ENCODE measurements at regions not wholly inside any gene's neighbourhood (a gene's known extent, or its start where the extent isn't known, plus 50 kb on each side); places are given as distances from the start of the nearest gene placed in this dataset.

DNA sequence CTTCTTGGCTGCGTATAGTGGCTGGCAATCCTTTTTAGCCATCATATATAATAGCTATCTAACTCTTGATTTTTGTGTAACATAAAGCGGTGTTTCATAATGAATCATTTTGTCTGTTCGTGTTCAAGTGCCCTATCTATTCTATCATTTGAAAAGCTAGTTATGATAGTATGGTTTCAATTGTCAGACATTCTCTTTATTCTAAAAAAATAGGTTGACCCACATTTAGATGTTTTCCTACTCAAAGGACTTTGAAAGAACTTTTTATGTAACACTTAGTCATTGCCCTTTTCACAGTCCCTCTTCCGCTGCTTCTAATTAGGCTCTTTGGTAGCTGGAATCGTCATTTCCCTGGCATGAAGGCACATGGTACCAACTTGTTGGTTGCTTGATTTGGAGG lies 272.2 kb upstream of the B3GALT2 start (continued):
- TF ChIP-seq MXI1 (IDR thresholded peaks at IDR 0.05; ENCODE audit: low read depth, low read length) (no peak), NFYB (IDR thresholded peaks at IDR 0.05; ENCODE audit: insufficient read depth, low read depth, low read length) (no peak), FOXM1 (IDR thresholded peaks at IDR 0.05; ENCODE audit: low read depth, low read length) (no peak), RAD21 (IDR thresholded peaks at IDR 0.05; ENCODE audit: insufficient read depth, low read depth, low read length) (no peak), RAD51 (IDR thresholded peaks at IDR 0.05) (no peak), BCL11A (IDR thresholded peaks at IDR 0.05; ENCODE audit: low read depth, low read length) (no peak), HDAC6 (IDR thresholded peaks at IDR 0.05; ENCODE audit: unreplicated experiment) (no peak), BMI1 (IDR thresholded peaks at IDR 0.05; ENCODE audit: borderline replicate concordance) (no peak), KLF5 (IDR thresholded peaks at IDR 0.05; ENCODE audit: partially characterized antibody) (no peak)
- TF ChIP-seq, protein P1, sequence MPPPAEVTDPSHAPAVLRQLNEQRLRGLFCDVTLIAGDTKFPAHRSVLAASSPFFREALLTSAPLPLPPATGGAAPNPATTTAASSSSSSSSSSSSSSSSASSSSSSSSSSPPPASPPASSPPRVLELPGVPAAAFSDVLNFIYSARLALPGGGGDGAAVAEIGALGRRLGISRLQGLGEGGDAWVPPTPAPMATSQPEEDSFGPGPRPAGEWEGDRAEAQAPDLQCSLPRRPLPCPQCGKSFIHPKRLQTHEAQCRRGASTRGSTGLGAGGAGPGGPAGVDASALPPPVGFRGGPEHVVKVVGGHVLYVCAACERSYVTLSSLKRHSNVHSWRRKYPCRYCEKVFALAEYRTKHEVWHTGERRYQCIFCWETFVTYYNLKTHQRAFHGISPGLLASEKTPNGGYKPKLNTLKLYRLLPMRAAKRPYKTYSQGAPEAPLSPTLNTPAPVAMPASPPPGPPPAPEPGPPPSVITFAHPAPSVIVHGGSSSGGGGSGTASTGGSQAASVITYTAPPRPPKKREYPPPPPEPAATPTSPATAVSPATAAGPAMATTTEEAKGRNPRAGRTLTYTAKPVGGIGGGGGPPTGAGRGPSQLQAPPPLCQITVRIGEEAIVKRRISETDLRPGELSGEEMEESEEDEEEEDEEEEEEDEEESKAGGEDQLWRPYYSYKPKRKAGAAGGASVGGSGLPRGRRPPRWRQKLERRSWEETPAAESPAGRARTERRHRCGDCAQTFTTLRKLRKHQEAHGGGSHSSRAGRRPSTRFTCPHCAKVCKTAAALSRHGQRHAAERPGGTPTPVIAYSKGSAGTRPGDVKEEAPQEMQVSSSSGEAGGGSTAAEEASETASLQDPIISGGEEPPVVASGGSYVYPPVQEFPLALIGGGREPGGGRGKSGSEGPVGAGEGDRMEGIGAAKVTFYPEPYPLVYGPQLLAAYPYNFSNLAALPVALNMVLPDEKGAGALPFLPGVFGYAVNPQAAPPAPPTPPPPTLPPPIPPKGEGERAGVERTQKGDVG (CRISPR knock-in tag; IDR thresholded peaks at IDR 0.05): no peak
- TF ChIP-seq, protein P2, sequence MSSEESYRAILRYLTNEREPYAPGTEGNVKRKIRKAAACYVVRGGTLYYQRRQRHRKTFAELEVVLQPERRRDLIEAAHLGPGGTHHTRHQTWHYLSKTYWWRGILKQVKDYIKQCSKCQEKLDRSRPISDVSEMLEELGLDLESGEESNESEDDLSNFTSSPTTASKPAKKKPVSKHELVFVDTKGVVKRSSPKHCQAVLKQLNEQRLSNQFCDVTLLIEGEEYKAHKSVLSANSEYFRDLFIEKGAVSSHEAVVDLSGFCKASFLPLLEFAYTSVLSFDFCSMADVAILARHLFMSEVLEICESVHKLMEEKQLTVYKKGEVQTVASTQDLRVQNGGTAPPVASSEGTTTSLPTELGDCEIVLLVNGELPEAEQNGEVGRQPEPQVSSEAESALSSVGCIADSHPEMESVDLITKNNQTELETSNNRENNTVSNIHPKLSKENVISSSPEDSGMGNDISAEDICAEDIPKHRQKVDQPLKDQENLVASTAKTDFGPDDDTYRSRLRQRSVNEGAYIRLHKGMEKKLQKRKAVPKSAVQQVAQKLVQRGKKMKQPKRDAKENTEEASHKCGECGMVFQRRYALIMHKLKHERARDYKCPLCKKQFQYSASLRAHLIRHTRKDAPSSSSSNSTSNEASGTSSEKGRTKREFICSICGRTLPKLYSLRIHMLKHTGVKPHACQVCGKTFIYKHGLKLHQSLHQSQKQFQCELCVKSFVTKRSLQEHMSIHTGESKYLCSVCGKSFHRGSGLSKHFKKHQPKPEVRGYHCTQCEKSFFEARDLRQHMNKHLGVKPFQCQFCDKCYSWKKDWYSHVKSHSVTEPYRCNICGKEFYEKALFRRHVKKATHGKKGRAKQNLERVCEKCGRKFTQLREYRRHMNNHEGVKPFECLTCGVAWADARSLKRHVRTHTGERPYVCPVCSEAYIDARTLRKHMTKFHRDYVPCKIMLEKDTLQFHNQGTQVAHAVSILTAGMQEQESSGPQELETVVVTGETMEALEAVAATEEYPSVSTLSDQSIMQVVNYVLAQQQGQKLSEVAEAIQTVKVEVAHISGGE (CRISPR knock-in tag; IDR thresholded peaks at IDR 0.05): no peak
